ENCODE measurements at regions not wholly inside any gene's neighbourhood (a gene's known extent, or its start where the extent isn't known, plus 50 kb on each side); places are given as distances from the start of the nearest gene placed in this dataset.

- ATAC-seq (ENCODE audit: poor library complexity) (no peak), DNase-seq (no peak)
- POLR2A ChIA-PET = no interaction called here
- H3K27ac ChIP-seq (ENCODE audit: low read depth in 1 of 2, low read length in 2 of 2) = no peak overlapping the region
- Mint-ChIP-seq H3K27me3 (no peaks in the 10 kb centered on the region), H3K4me3 (no peak overlapping the region), H3K9me3 (peaks cover 7% of the 10 kb centered on the region), H3K4me1 (ENCODE audit: low read depth) (no peaks in the 10 kb centered on the region), H3K36me3 (ENCODE audit: low read depth) (no peaks in the 10 kb centered on the region), H3K27ac (no peak overlapping the region)
- CTCF ChIA-PET = no interaction called here
- H3K4me1 ChIP-seq (ENCODE audit: insufficient read depth, low read length) = no peaks in the 10 kb centered on the region
- H3K27me3 ChIP-seq (ENCODE audit: control insufficient read depth in 1 of 2, insufficient read depth in 2 of 2, low read length in 2 of 2) = no peaks in the 10 kb centered on the region
- peaks cover 0 to 3% of the 10 kb centered on the region in 2 experiments for H3K9me3 ChIP-seq (ENCODE audit: control insufficient read depth in 1 of 2, insufficient read depth in 1 of 2, low read length in 2 of 2)
- H3K36me3 ChIP-seq (ENCODE audit: insufficient read depth, low read length) = no peaks in the 10 kb centered on the region
- no peak overlapping the region for H3K4me3 ChIP-seq (ENCODE audit: low read length)
- intact Hi-C loops (cut with DNase I, micrococcal nuclease) = no loop called here
- TF ChIP-seq, protein P1, sequence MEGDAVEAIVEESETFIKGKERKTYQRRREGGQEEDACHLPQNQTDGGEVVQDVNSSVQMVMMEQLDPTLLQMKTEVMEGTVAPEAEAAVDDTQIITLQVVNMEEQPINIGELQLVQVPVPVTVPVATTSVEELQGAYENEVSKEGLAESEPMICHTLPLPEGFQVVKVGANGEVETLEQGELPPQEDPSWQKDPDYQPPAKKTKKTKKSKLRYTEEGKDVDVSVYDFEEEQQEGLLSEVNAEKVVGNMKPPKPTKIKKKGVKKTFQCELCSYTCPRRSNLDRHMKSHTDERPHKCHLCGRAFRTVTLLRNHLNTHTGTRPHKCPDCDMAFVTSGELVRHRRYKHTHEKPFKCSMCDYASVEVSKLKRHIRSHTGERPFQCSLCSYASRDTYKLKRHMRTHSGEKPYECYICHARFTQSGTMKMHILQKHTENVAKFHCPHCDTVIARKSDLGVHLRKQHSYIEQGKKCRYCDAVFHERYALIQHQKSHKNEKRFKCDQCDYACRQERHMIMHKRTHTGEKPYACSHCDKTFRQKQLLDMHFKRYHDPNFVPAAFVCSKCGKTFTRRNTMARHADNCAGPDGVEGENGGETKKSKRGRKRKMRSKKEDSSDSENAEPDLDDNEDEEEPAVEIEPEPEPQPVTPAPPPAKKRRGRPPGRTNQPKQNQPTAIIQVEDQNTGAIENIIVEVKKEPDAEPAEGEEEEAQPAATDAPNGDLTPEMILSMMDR (IDR thresholded peaks at IDR 0.05) = no peak
Measured at GRCh38 chr5:126189231-126189630, 234.0 kb upstream of the GRAMD2B start.

GRCh38 chr5:126189862-126190261 lies 233.3 kb upstream of the GRAMD2B start:
- H3K4me1 ChIP-seq (ENCODE audit: insufficient read depth, low read length) = no peaks in the 10 kb centered on the region
- intact Hi-C loops (cut with DNase I, micrococcal nuclease) = no loop called here
- DNase-seq (no peak), ATAC-seq (ENCODE audit: poor library complexity) (no peak)
- no peak overlapping the region for H3K27ac ChIP-seq (ENCODE audit: low read depth in 1 of 2, low read length in 2 of 2)
- H3K4me3 ChIP-seq (ENCODE audit: low read length) = no peak overlapping the region
- H3K9me3 Mint-ChIP-seq = peaks cover 7% of the 10 kb centered on the region
- no peak overlapping the region for H3K4me3 Mint-ChIP-seq
- H3K4me1 Mint-ChIP-seq (ENCODE audit: low read depth) = no peaks in the 10 kb centered on the region
- TF ChIP-seq, protein P1 (IDR thresholded peaks at IDR 0.05) = no peak
- ChIA-PET POLR2A (no interaction called here), CTCF (no interaction called here)
- no peak overlapping the region for H3K27ac Mint-ChIP-seq
- H3K36me3 ChIP-seq (ENCODE audit: insufficient read depth, low read length) = no peaks in the 10 kb centered on the region
- H3K27me3 ChIP-seq (ENCODE audit: control insufficient read depth in 1 of 2, insufficient read depth in 2 of 2, low read length in 2 of 2) = no peaks in the 10 kb centered on the region
- no peaks in the 10 kb centered on the region for H3K36me3 Mint-ChIP-seq (ENCODE audit: low read depth)
- no peaks in the 10 kb centered on the region for H3K27me3 Mint-ChIP-seq
- H3K9me3 ChIP-seq (ENCODE audit: control insufficient read depth in 1 of 2, insufficient read depth in 1 of 2, low read length in 2 of 2) = peaks cover 0 to 3% of the 10 kb centered on the region in 2 experiments

DNA sequence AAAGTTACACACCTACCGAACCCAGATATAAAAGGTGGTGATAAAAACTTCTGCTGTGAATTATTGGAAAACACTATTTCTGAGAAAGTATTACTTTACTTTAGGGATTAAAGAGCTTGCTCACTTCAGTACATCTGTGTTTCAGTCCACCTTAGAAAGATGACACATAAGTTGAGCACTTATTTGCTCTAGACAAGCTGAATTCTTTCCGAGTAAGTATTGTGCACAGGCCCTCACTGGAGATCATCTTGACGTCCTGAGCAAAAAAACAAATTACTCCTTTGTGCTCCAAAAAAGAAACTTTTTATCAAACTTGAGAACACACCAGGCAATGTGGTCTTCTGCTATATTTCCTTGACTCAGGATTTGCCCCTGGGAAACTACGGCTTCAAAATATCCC lies 231.0 kb upstream of the GRAMD2B start:
- no peak for ATAC-seq (ENCODE audit: poor library complexity)
- CTCF ChIA-PET = no interaction called here

More for the DNA sequence above, 231.0 kb upstream of the GRAMD2B start:
- Histone ChIP-seq H3K36me3 (ENCODE audit: insufficient read depth, low read length) (no peaks in the 10 kb centered on the region), H3K4me3 (ENCODE audit: low read length) (no peak overlapping the region), H3K27me3 (ENCODE audit: control insufficient read depth in 1 of 2, insufficient read depth in 2 of 2, low read length in 2 of 2) (no peaks in the 10 kb centered on the region), H3K4me1 (ENCODE audit: insufficient read depth, low read length) (no peaks in the 10 kb centered on the region), H3K27ac (ENCODE audit: low read depth in 1 of 2, low read length in 2 of 2) (no peak overlapping the region), H3K9me3 (ENCODE audit: control insufficient read depth in 1 of 2, insufficient read depth in 1 of 2, low read length in 2 of 2) (peaks cover 0 to 3% of the 10 kb centered on the region in 2 experiments)
- TF ChIP-seq, protein P1 (IDR thresholded peaks at IDR 0.05) = no peak
- Mint-ChIP-seq H3K4me1 (ENCODE audit: low read depth) (no peaks in the 10 kb centered on the region), H3K36me3 (ENCODE audit: low read depth) (no peaks in the 10 kb centered on the region), H3K9me3 (peaks cover 7% of the 10 kb centered on the region), H3K4me3 (no peak overlapping the region), H3K27ac (no peak overlapping the region), H3K27me3 (no peaks in the 10 kb centered on the region)
- POLR2A ChIA-PET = no interaction called here
- intact Hi-C loops (cut with DNase I, micrococcal nuclease) = no loop called here
- DNase-seq = no peak

All from CD4-positive, alpha-beta T cell (primary cell).